Left hindlimb (tissue), 1 donor: ENCODE measurements at regions not wholly inside any gene's neighbourhood (a gene's known extent, or its start where the extent isn't known, plus 50 kb on each side); places are given as distances from the start of the nearest gene placed in this dataset.
"Not testable (repeated sequence)": the region's sequence is repeated elsewhere in the genome, so short reads cannot be mapped to it uniquely, and the experiment has no call there.

Source experiments
- DNase-seq: peaks from one replicate; pipeline ENCODE4 v3.0.0-alpha.2; 2018

DNA sequence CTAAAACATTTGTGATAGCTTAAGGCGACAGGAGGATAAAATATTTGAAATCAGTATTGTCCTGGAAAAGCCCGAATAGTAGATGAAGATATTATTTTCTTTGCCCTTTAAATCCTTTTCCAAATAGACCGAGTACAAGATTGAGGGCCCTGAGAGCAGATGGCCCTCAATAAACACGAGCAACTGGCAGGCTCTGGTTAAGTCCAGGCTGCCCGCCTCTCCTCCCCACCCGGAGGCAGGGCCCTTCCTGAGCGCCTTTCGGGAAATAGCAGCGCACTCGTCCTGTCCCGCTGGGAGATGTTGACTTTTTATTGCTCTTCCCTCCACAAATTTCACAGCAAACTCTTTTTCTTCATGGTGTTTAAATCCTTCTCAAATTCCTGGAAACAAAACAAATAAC lies 50.8 kb upstream of the MAX start:
- DNase-seq, result no peak

GRCh38 chr14:65156568-65157366 lies 54.5 kb upstream of the MAX start:
- DNase-seq, result no peak

- no peak for DNase-seq
Measured at GRCh38 chr14:65159281-65160062, 57.2 kb upstream of the MAX start.

- no peak for DNase-seq
Measured at GRCh38 chr14:65160091-65160490, 57.8 kb upstream of the MAX start.

GRCh38 chr14:65162031-65162430 lies 59.7 kb upstream of the MAX start:
- DNase-seq, result no peak

- DNase-seq, result no peak
Measured at GRCh38 chr14:65164068-65164824, 61.9 kb upstream of the MAX start.

GRCh38 chr14:65164825-65165135 lies 62.5 kb upstream of the MAX start:
- DNase-seq, result no peak

DNA sequence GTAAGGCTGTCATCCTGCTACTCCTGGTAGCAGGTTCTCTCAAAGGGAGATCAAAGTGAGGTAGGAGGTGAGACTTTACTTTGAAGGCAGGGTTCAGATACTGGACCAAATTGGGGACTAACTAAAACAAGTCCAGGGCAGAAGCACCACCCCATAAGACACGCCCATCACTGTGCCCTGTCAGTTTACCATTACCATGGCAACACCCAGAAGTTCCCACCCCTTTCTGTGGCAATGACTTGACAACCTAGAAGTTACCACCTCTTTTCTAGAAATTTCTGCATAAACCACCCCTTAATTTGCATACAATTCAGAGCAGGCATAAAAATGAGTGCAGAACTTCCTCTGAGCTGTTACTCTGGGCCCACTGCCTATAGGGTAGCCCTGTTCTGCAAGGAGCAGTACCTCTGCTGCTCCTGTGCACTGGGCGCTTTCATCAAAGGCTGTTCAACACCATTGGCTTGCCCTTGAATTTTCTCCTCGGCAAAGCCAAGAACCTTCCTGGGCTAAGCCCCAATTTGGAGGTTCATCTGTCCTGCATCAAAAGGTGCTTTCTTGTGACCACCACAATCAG lies 64.8 kb upstream of the MAX start:
- DNase-seq, result no peak

- DNase-seq, result no peak
Measured at GRCh38 chr14:65168840-65169239, 66.5 kb upstream of the MAX start.

DNA sequence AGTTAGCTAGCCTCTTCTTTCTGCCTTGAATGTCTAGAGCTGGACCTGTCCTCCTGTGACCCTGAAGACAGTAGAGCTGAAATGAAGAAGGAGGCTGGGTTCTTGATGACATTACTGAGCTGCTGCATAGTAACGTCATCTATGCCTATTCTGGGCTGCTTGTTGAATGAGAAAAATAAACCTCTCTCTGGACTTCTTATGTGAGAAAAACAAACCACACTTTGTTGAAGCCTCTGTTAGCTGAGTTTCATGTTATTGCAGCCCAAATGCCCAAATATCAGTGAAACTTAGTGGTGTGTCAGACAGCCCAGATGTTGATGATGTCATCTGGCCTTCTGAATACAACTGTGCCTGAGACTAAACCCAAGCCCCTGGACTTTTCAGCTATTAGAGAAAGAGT lies 67.0 kb upstream of the MAX start:
- DNase-seq, result no peak

DNA sequence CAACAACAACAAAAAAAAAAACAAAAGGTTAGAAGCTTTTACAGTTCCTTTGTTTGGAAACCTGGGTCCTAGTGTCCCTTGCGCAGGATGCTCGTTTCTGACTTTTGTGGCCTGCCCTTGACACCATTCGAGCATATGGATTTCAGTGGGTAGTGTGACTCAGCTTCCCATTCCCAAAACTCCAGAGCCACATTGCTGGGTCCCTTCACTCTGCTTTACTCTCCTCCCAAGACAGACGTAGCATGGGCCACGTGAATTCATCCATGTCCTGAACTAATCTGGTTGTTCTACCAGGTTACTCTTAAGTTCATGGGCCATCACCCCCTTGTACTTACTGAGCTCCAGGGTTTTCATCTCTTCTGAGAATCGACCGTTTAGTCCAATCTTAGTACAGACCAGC lies 68.0 kb upstream of the MAX start:
- no peak for DNase-seq

- peak; percentile 67 for DNase-seq
Measured at GRCh38 chr14:65170768-65171507, 68.6 kb upstream of the MAX start.

DNA sequence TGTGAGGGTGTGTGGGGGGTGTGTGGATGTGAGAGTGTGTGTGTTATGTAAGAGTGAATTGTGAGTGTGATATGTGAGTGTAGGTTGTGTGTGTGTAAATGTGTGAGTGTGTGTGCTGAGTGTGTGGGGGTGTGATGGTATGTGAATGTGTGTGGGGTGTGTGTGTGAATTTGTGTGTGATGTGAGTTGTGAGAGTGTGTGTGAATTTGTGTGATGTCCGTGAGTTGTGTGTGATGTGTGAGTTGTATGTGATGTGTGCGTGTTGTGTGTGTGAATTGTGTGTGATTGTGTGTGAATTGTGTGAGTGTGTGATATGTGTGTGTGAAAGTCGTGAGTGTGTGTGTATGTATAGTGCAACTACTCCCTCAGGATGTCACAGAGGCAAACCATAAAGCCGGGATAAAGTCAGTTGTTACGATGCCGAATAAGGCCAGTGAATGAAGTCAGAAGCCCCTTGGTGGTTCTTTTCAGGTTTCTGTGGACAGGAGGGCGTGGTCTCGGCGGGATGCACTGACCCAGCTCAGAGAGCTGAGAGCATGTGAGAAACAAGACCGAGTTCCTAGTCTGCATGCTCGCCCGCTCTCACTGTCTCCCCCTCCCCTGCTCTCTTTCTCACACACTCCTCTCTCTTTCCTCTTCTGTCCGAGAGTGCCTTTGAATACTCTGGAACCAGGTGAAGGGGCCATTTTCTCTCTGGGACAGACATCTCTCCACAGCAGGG lies 71.8 kb upstream of the MAX start:
- DNase-seq, result no peak

- DNase-seq, result no peak
Measured at GRCh38 chr14:65174783-65175182, 72.5 kb upstream of the MAX start.

GRCh38 chr14:65177551-65177950 lies 75.2 kb upstream of the MAX start:
- DNase-seq, result no peak

- DNase-seq, result not testable (repeated sequence)
Measured at GRCh38 chr14:65179231-65179630, 76.9 kb upstream of the MAX start.

DNA sequence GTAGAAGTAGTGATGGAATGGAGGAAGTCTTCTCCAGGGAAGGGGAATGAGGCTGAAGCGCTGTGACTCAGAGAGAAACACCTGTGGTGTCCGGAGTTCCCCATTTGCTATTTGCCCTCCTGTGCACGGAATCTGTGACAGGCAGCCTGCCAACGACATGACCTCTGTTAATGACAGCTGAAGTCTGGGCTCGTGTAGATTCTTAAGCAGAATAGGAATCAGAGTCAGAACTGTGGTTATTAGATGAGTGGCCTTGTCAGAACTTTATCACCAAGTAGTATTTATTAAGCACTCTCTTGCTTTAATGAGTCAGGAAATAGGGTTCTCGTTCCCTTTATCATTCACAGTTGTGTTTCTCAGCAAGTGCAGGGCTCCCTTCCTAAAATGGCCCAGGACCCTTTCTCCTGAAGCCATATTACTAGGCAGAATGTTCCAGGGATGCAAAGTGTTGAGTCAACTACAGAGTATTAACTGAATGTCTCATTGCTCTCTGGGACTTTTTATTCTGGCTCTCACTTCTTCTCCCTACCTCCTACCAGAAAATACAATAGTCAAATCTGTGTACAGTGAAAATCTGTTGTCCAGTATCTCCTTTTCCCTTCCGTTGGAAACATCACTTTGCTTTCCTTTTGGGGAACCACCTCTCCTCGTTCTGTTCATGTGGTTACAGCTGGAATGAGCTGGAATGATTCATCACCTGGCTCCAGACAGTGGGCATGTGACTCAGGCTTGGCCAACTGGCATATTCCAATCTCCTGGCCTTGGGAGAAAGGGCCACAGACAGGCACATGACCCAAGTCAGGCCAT lies 77.8 kb upstream of the MAX start:
- DNase-seq, result no peak

- DNase-seq, result no peak
Measured at GRCh38 chr14:65180725-65181025, 78.4 kb upstream of the MAX start.

- DNase-seq, result no peak
Measured at GRCh38 chr14:65184032-65184764, 81.9 kb upstream of the MAX start.

- no peak for DNase-seq
Measured at GRCh38 chr14:65185829-65186228, 83.5 kb upstream of the MAX start.

DNA sequence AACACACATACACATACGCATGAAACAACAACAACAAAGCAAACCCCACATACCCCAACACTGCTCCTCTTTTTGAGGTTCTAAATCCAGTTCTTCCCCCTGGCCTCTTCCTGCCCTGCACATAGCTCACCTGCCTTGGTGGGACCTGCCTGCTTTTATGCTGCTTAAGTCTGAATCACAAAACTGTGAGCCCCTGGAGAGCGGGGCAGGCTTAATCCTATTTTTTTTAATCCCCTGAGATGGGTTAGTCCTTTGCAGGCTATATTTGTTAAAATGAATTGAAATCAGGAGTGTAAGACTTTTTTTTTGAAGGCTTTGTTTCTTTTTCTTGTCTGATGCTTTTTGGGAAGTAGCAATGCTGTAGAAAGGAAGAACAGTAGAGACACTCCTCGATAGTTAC lies 84.6 kb upstream of the MAX start:
- DNase-seq, result no peak
